Skeletal muscle satellite cell (primary cell): ENCODE measurements at regions not wholly inside any gene's neighbourhood (a gene's known extent, or its start where the extent isn't known, plus 50 kb on each side); places are given as distances from the start of the nearest gene placed in this dataset.

Source experiments
- H3K27me3 ChIP-seq: 2 replicates; pipeline ENCODE4 v1.7.0; 2013; ENCODE audit warnings: low read length; ENCODE audit not compliant: control insufficient read depth, insufficient read depth
- H3K36me3 ChIP-seq: 2 replicates; pipeline ENCODE4 v1.7.0; 2013; ENCODE audit warnings: mild to moderate bottlenecking, control low read depth, low read length; ENCODE audit not compliant: insufficient read depth
- H3K4me1 ChIP-seq: 2 replicates; pipeline ENCODE4 v1.7.0; 2013; ENCODE audit warnings: low read length; ENCODE audit not compliant: control insufficient read depth, insufficient read depth
- H3K4me2 ChIP-seq: 2 replicates; pipeline ENCODE4 v1.7.0; 2013; ENCODE audit warnings: mild to moderate bottlenecking, low read length
- H3K4me3 ChIP-seq: 2 replicates; pipeline ENCODE4 v1.7.0; 2013; ENCODE audit warnings: low read length
- H3K9ac ChIP-seq: 2 replicates; pipeline ENCODE4 v1.7.0; 2013; ENCODE audit warnings: mild to moderate bottlenecking, low read depth, low read length, moderate library complexity
- H3K9me3 ChIP-seq: replicated peaks from 2 replicates; pipeline ENCODE4 v1.7.0; 2013; ENCODE audit warnings: mild to moderate bottlenecking, control low read depth, low read length

GRCh38 chr1:185458670-185459069, 141.6 kb upstream of the IVNS1ABP start:
- Histone ChIP-seq H3K4me2 (no peak overlapping the region), H3K4me3 (no peak overlapping the region), H3K36me3 (no peaks in the 10 kb centered on the region), H3K9ac (no peak overlapping the region), H3K27me3 (no peaks in the 10 kb centered on the region), H3K4me1 (peaks cover 4% of the 10 kb centered on the region), H3K9me3 (no peaks in the 10 kb centered on the region)

- Histone ChIP-seq H3K9me3 (no peaks in the 10 kb centered on the region), H3K9ac (peak overlapping the region; percentile 55), H3K4me3 (no peak overlapping the region), H3K27me3 (no peaks in the 10 kb centered on the region), H3K36me3 (no peaks in the 10 kb centered on the region), H3K4me1 (peaks cover 8% of the 10 kb centered on the region), H3K4me2 (no peak overlapping the region)
These were observed 136.6 kb upstream of the IVNS1ABP start for GRCh38 chr1:185453496-185454192.

- peaks cover 8% of the 10 kb centered on the region for H3K4me1 ChIP-seq
- no peak overlapping the region for H3K4me2 ChIP-seq
- no peak overlapping the region for H3K9ac ChIP-seq
- H3K36me3 ChIP-seq = no peaks in the 10 kb centered on the region
- H3K27me3 ChIP-seq = no peaks in the 10 kb centered on the region
- H3K4me3 ChIP-seq = no peak overlapping the region
- no peaks in the 10 kb centered on the region for H3K9me3 ChIP-seq
These were observed 133.9 kb upstream of the IVNS1ABP start for GRCh38 chr1:185450917-185451316.

- no peak overlapping the region for H3K9ac ChIP-seq
- H3K36me3 ChIP-seq = no peaks in the 10 kb centered on the region
- no peak overlapping the region for H3K4me3 ChIP-seq
- H3K4me1 ChIP-seq = peaks cover 8% of the 10 kb centered on the region
- H3K4me2 ChIP-seq = no peak overlapping the region
- H3K27me3 ChIP-seq = no peaks in the 10 kb centered on the region
- H3K9me3 ChIP-seq = no peaks in the 10 kb centered on the region
These were observed 133.2 kb upstream of the IVNS1ABP start for GRCh38 chr1:185450060-185450788.

- no peaks in the 10 kb centered on the region for H3K27me3 ChIP-seq
- H3K4me1 ChIP-seq = peaks cover 8% of the 10 kb centered on the region
- H3K4me3 ChIP-seq = no peak overlapping the region
- H3K9me3 ChIP-seq = no peaks in the 10 kb centered on the region
- H3K36me3 ChIP-seq = no peaks in the 10 kb centered on the region
- H3K4me2 ChIP-seq = no peak overlapping the region
- no peak overlapping the region for H3K9ac ChIP-seq
These were observed 132.5 kb upstream of the IVNS1ABP start for GRCh38 chr1:185449378-185450059.

- Histone ChIP-seq H3K4me2 (no peak overlapping the region), H3K4me3 (no peak overlapping the region), H3K4me1 (peaks cover 5% of the 10 kb centered on the region)
These were observed 131.6 kb upstream of the IVNS1ABP start for GRCh38 chr1:185448591-185449186.

GRCh38 chr1:185446131-185446530, 129.1 kb upstream of the IVNS1ABP start:
- peaks cover 12% of the 10 kb centered on the region for H3K4me1 ChIP-seq
- no peak overlapping the region for H3K4me2 ChIP-seq
- no peaks in the 10 kb centered on the region for H3K9me3 ChIP-seq
- H3K4me3 ChIP-seq = no peak overlapping the region
- no peaks in the 10 kb centered on the region for H3K36me3 ChIP-seq
- no peak overlapping the region for H3K9ac ChIP-seq
- H3K27me3 ChIP-seq = no peaks in the 10 kb centered on the region

More at GRCh38 chr1:185448591-185449186, 131.6 kb upstream of the IVNS1ABP start:
- no peaks in the 10 kb centered on the region for H3K27me3 ChIP-seq
- no peaks in the 10 kb centered on the region for H3K36me3 ChIP-seq
- no peaks in the 10 kb centered on the region for H3K9me3 ChIP-seq
- H3K9ac ChIP-seq = no peak overlapping the region

GRCh38 chr1:185445594-185445993, 128.6 kb upstream of the IVNS1ABP start:
- no peak overlapping the region for H3K4me3 ChIP-seq

GRCh38 chr1:185444676-185445075, 127.6 kb upstream of the IVNS1ABP start:
- Histone ChIP-seq H3K36me3 (no peaks in the 10 kb centered on the region), H3K4me1 (peaks cover 25% of the 10 kb centered on the region), H3K27me3 (no peaks in the 10 kb centered on the region)

More at GRCh38 chr1:185445594-185445993, 128.6 kb upstream of the IVNS1ABP start:
- Histone ChIP-seq H3K4me1 (peaks cover 16% of the 10 kb centered on the region), H3K36me3 (no peaks in the 10 kb centered on the region), H3K9me3 (no peaks in the 10 kb centered on the region), H3K27me3 (no peaks in the 10 kb centered on the region), H3K9ac (no peak overlapping the region), H3K4me2 (no peak overlapping the region)

GRCh38 chr1:185442050-185442449, 125.0 kb upstream of the IVNS1ABP start:
- Histone ChIP-seq H3K4me2 (no peak overlapping the region), H3K27me3 (no peaks in the 10 kb centered on the region), H3K4me3 (no peak overlapping the region)

More at GRCh38 chr1:185444676-185445075, 127.6 kb upstream of the IVNS1ABP start:
- no peak overlapping the region for H3K4me3 ChIP-seq
- no peaks in the 10 kb centered on the region for H3K9me3 ChIP-seq
- no peak overlapping the region for H3K9ac ChIP-seq
- no peak overlapping the region for H3K4me2 ChIP-seq

GRCh38 chr1:185441605-185442004, 124.6 kb upstream of the IVNS1ABP start:
- H3K4me2 ChIP-seq = no peak overlapping the region
- peaks cover 38% of the 10 kb centered on the region for H3K4me1 ChIP-seq
- no peaks in the 10 kb centered on the region for H3K27me3 ChIP-seq

More at GRCh38 chr1:185442050-185442449, 125.0 kb upstream of the IVNS1ABP start:
- Histone ChIP-seq H3K36me3 (no peaks in the 10 kb centered on the region), H3K9me3 (no peaks in the 10 kb centered on the region), H3K4me1 (peaks cover 38% of the 10 kb centered on the region), H3K9ac (no peak overlapping the region)

More at GRCh38 chr1:185441605-185442004, 124.6 kb upstream of the IVNS1ABP start:
- no peaks in the 10 kb centered on the region for H3K9me3 ChIP-seq
- H3K9ac ChIP-seq = no peak overlapping the region
- no peak overlapping the region for H3K4me3 ChIP-seq
- no peaks in the 10 kb centered on the region for H3K36me3 ChIP-seq
